ENCODE measurements at regions not wholly inside any gene's neighbourhood (a gene's known extent, or its start where the extent isn't known, plus 50 kb on each side); places are given as distances from the start of the nearest gene placed in this dataset.

DNA sequence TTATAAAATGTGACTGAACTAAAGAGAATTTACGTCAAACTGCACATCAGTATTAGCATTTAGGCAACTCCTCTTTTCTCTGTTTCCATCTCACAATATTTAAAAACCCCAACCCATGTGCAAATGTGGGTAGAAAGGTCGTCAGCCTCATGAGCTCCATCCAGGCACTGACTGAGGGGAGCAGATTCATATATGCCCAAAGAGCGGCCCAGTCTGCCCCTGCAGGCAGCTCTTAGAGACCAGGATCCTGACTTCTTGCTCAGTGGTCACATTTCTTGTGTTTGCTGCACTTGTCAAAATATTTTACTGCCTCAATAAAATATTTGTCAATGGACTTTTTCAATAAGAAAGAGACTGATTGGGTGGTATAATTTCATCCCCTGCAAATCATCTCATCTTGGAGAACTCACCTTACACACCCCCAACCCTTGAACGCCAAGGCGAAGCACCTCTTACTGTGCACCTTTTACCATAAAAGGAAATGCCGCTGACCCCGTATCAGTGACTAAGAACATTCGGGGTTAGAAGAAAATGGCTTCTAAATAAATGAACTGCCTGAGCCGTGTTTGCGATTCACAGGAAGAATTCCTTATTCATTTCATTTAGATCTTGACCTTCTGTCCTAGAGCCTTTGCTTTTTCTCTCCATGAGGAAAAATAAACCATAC is 418.8 kb downstream of the BCL11B start (continued):
- TF ChIP-seq ZNF768 (tag by site-specific recombination; IDR thresholded peaks at IDR 0.05) (no peak), ZNF555 (tag by site-specific recombination; conservative IDR thresholded peaks at IDR 0.05) (no peak), HOXA7 (CRISPR knock-in tag; IDR thresholded peaks at IDR 0.05; ENCODE audit: borderline replicate concordance) (no peak), ZFP3 (tag by site-specific recombination; IDR thresholded peaks at IDR 0.05; ENCODE audit: low read depth) (no peak)

DNA sequence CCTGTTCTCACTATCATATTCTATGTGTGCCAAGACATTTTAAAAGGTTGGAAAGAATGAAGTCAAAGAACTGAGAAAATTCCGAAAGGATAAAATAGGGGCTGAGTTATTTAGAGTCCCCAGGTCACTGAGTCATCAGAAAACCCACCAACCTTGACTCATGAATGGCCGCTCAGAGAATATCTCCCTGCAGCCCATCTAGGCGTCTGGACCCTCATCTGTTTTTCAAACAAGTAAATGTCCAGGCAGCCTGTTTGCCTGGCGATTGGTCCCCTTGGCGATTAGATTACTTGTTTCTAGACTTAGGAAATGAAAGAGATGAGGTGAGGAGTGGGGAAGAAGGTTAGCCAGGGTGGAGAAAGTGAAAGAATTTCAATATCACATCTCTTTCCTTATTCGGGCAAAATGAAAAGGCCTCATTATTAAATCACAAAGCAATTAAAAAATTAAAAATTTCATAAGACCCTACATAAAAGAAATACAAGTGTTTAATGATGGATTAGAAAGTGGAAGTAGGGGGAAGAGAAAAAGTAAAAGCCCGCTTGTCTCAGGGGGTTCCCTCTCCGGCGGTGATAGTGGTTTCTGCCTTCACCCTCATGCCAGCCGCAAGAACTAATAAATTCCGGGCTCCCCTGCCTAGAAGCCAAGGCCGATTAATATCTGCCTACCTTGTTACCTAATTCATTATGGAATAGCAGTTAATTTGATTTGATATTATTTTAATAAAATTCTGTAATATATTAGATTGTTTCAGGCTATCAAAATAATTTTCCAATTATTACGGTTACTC is 415.9 kb downstream of the BCL11B start:
- H3K9me3 ChIP-seq (ENCODE audit: control insufficient read depth, insufficient read depth, low read depth, low read length), result no peaks in the 10 kb centered on the region
- TF ChIP-seq, protein P1, sequence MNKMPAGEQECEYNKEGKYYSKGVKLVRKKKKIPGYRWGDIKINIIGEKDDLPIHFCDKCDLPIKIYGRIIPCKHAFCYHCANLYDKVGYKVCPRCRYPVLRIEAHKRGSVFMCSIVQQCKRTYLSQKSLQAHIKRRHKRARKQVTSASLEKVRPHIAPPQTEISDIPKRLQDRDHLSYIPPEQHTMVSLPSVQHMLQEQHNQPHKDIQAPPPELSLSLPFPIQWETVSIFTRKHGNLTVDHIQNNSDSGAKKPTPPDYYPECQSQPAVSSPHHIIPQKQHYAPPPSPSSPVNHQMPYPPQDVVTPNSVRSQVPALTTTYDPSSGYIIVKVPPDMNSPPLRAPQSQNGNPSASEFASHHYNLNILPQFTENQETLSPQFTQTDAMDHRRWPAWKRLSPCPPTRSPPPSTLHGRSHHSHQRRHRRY (tag by site-specific recombination; IDR thresholded peaks at IDR 0.05), result no peak
- TF ChIP-seq MEIS1 (CRISPR knock-in tag; IDR thresholded peaks at IDR 0.05; ENCODE audit: borderline replicate concordance) (no peak), ZIC2 (tag by site-specific recombination; IDR thresholded peaks at IDR 0.05) (no peak), ZNF560 (tag by site-specific recombination; IDR thresholded peaks at IDR 0.05; ENCODE audit: borderline replicate concordance) (no peak), TCF7L2 (IDR thresholded peaks at IDR 0.05; ENCODE audit: borderline replicate concordance, low read depth, low read length) (no peak), ZNF2 (tag by site-specific recombination; IDR thresholded peaks at IDR 0.05) (no peak), ZBTB1 (tag by site-specific recombination; IDR thresholded peaks at IDR 0.05) (no peak), HOXC10 (CRISPR knock-in tag; IDR thresholded peaks at IDR 0.05) (no peak), ZNF214 (tag by site-specific recombination; IDR thresholded peaks at IDR 0.05; ENCODE audit: borderline replicate concordance) (no peak), ZNF610 (tag by site-specific recombination; IDR thresholded peaks at IDR 0.05; ENCODE audit: borderline replicate concordance) (no peak), ZNF302 (tag by site-specific recombination; IDR thresholded peaks at IDR 0.05; ENCODE audit: low read depth) (no peak), ZNF140 (tag by site-specific recombination; IDR thresholded peaks at IDR 0.05) (no peak), KLF7 (tag by site-specific recombination; IDR thresholded peaks at IDR 0.05; ENCODE audit: borderline replicate concordance) (no peak), ZNF624 (tag by site-specific recombination; IDR thresholded peaks at IDR 0.05) (no peak)
- TF ChIP-seq, protein P2, sequence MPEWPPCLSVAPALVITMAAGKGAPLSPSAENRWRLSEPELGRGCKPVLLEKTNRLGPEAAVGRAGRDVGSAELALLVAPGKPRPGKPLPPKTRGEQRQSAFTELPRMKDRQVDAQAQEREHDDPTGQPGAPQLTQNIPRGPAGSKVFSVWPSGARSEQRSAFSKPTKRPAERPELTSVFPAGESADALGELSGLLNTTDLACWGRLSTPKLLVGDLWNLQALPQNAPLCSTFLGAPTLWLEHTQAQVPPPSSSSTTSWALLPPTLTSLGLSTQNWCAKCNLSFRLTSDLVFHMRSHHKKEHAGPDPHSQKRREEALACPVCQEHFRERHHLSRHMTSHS (tag by site-specific recombination; IDR thresholded peaks at IDR 0.05), result no peak
- TF ChIP-seq, protein P3, sequence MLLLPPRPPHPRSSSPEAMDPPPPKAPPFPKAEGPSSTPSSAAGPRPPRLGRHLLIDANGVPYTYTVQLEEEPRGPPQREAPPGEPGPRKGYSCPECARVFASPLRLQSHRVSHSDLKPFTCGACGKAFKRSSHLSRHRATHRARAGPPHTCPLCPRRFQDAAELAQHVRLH (tag by site-specific recombination; IDR thresholded peaks at IDR 0.05), result no peak
- ChIA-PET CTCF (no interaction called here), POLR2A (no interaction called here)
- no peaks in the 10 kb centered on the region for H3K36me3 ChIP-seq (ENCODE audit: control insufficient read depth in 2 of 2, insufficient read depth in 1 of 2, low read length in 2 of 2)
- H3K27ac ChIP-seq (ENCODE audit: extremely low read depth, low read depth, low read length), result no peak overlapping the region
- no peaks in the 10 kb centered on the region for H3K4me1 ChIP-seq (ENCODE audit: control insufficient read depth, insufficient read depth, low read length)
- H3K4me3 ChIP-seq (ENCODE audit: low read depth, low read length), result no peak overlapping the region

DNA sequence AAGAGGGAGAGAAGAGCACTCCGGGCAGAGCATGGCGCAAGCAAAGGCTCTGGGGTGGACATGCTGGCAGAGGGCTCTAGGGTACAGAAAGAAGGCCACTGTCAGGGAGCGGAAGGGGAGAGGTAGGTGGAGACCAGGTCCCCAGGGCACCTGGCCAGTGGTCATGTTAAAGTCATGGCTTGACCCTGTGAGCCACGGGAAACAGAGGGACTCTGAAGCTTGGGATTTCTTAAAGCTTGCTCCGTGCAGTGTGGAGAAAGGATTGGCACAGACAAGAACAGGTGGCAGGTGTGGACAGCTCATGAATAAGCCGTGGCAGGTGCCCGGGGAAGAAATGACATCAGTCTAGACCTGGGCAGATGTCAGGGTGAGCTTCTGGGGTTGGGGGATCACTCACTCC is 413.8 kb downstream of the BCL11B start:
- Histone ChIP-seq H3K36me3 (ENCODE audit: control insufficient read depth in 2 of 2, insufficient read depth in 1 of 2, low read length in 2 of 2) (no peaks in the 10 kb centered on the region), H3K27ac (ENCODE audit: extremely low read depth, low read depth, low read length) (no peak overlapping the region), H3K4me3 (ENCODE audit: low read depth, low read length) (no peak overlapping the region), H3K9me3 (ENCODE audit: control insufficient read depth, insufficient read depth, low read depth, low read length) (no peaks in the 10 kb centered on the region), H3K4me1 (ENCODE audit: control insufficient read depth, insufficient read depth, low read length) (no peaks in the 10 kb centered on the region)
- POLR2A ChIA-PET, result no interaction called here
- CTCF ChIA-PET, result interaction anchor here (0.6 kb wide), 1 partner anchor 538 kb away, joined by 3 read pairs; no protein-coding TSS in a partner anchor
- no peak for TF ChIP-seq YY2 (tag by site-specific recombination; IDR thresholded peaks at IDR 0.05)
- no peak for TF ChIP-seq ZNF701 (tag by site-specific recombination; IDR thresholded peaks at IDR 0.05)
